MM.1S (cell line): ENCODE measurements at regions not wholly inside any gene's neighbourhood (a gene's known extent, or its start where the extent isn't known, plus 50 kb on each side); places are given as distances from the start of the nearest gene placed in this dataset.

Experiments used
- CTCF ChIP-seq: fragments of 300-600 bp; sonication (generic); IDR thresholded peaks from 2 replicates; pipeline ENCODE4 v1.5.1; 2016; ENCODE audit warnings: antibody characterized with exemption, low read length, mixed read lengths
- EZH2 ChIP-seq: fragments of 300-600 bp; sonication (generic); optimal IDR thresholded peaks from 2 replicates; pipeline ENCODE3; 2017; ENCODE audit warnings: low read depth, mild to moderate bottlenecking, antibody characterized with exemption, low read length, mixed read lengths

DNA sequence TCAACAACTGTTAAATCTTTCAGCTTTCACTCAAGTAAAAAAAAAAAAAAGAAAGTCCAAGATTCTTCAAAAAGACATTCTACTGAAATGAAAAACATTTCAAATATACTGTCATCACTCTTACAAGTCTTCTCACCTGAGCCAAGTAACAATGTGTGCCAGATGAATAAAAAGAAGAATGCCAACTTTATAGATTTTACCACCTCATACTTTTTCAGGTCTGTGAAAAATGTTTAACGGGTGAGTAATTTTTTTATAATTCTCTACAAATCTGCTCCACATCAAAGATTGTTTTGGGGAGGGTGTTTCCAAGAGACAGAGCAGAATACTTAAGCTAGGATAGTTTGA, 181.0 kb upstream of the BMP4 start:
- no peak for TF ChIP-seq CTCF
- TF ChIP-seq EZH2: no peak
